GM23338 (cell line): ENCODE measurements at regions not wholly inside any gene's neighbourhood (a gene's known extent, or its start where the extent isn't known, plus 50 kb on each side); places are given as distances from the start of the nearest gene placed in this dataset.

Experiments used
- ATAC-seq: fragments of 200-7000 bp; cut with Tn5 transposase; 3 replicates; pipeline ENCODE4 v1.9.1; 2020
- DNase-seq: peaks from one replicate; pipeline ENCODE4 v3.0.0-alpha.2; 2015; ENCODE audit warnings: low spot score
- H2AFZ ChIP-seq: fragments of 200-600 bp; sonication (generic); 2 replicates; pipeline ENCODE4 v1.8.0; 2016; ENCODE audit warnings: antibody characterized with exemption, mild to moderate bottlenecking, moderate library complexity
- H3F3A ChIP-seq: fragments of 200-600 bp; sonication (generic); replicated peaks from 2 replicates; pipeline ENCODE4 v1.8.0; 2017; ENCODE audit warnings: antibody characterized with exemption, mixed run types, low read depth
- H3K27ac ChIP-seq: fragments of 200-600 bp; sonication (generic); 2 replicates; pipeline ENCODE4 v1.6.1; 2016; ENCODE audit warnings: low read depth
- H3K27me3 ChIP-seq: fragments of 200-600 bp; sonication (generic); 2 replicates; pipeline ENCODE4 v1.8.0; 2016; ENCODE audit warnings: mild to moderate bottlenecking, mixed run types, moderate library complexity; ENCODE audit not compliant: insufficient read depth
- H3K36me3 ChIP-seq: fragments of 200-600 bp; sonication (generic); 2 replicates; pipeline ENCODE4 v1.8.0; 2016; ENCODE audit warnings: mild to moderate bottlenecking; ENCODE audit not compliant: insufficient read depth
- H3K4me1 ChIP-seq: fragments of 200-600 bp; sonication (generic); 2 replicates; pipeline ENCODE4 v1.8.0; 2016; ENCODE audit warnings: mild to moderate bottlenecking, moderate library complexity; ENCODE audit not compliant: insufficient read depth
- H3K4me2 ChIP-seq: fragments of 200-600 bp; sonication (generic); 2 replicates; pipeline ENCODE4 v1.7.1; 2017; ENCODE audit warnings: mixed run types
- H3K4me3 ChIP-seq: fragments of 200-600 bp; sonication (generic); 2 replicates; pipeline ENCODE4 v1.6.1; 2016; ENCODE audit warnings: mixed run types
- H3K79me2 ChIP-seq: fragments of 200-600 bp; sonication (generic); replicated peaks from 2 replicates; pipeline ENCODE4 v1.8.0; 2017; ENCODE audit warnings: mild to moderate bottlenecking; ENCODE audit not compliant: insufficient read depth
- H3K9me2 ChIP-seq: fragments of 200-600 bp; sonication (generic); 2 replicates; pipeline ENCODE4 v1.8.0; 2017; ENCODE audit not compliant: insufficient read depth
- H4K20me1 ChIP-seq: fragments of 200-600 bp; sonication (generic); replicated peaks from 2 replicates; pipeline ENCODE4 v1.8.0; 2017; ENCODE audit warnings: mild to moderate bottlenecking; ENCODE audit not compliant: insufficient read depth
- H3K27ac Mint-ChIP-seq: 2 replicates; pipeline ENCODE4 v1.8.0; 2020; ENCODE audit warnings: inconsistent platforms, mild to moderate bottlenecking, moderate library complexity, mixed read lengths
- H3K27me3 Mint-ChIP-seq: 3 replicates; pipeline ENCODE4 v1.8.0; 2022; ENCODE audit warnings: low read depth, mild to moderate bottlenecking, moderate library complexity, mixed read lengths, inconsistent platforms; ENCODE audit not compliant: insufficient read depth, poor library complexity
- H3K36me3 Mint-ChIP-seq: 3 replicates; pipeline ENCODE4 v1.8.0; 2021; ENCODE audit warnings: low read depth, mild to moderate bottlenecking, inconsistent platforms, moderate library complexity, mixed read lengths
- H3K4me1 Mint-ChIP-seq: 3 replicates; pipeline ENCODE4 v1.8.0; 2020; ENCODE audit warnings: mild to moderate bottlenecking, inconsistent platforms, mixed read lengths
- H3K4me3 Mint-ChIP-seq: 3 replicates; pipeline ENCODE4 v1.8.0; 2021; ENCODE audit warnings: moderate library complexity, mild to moderate bottlenecking, inconsistent platforms, mixed read lengths
- H3K9me3 Mint-ChIP-seq: 3 replicates; pipeline ENCODE4 v1.8.0; 2020; ENCODE audit warnings: moderate library complexity, mild to moderate bottlenecking, inconsistent platforms, mixed read lengths
- CREB1 ChIP-seq: fragments of 250-450 bp; sonication (Bioruptor Pico); IDR thresholded peaks from 2 replicates; pipeline ENCODE4 v1.5.0; 2020; ENCODE audit warnings: low read depth, mild to moderate bottlenecking, moderate library complexity
- CTCF ChIP-seq, 2 experiments: fragments of 200-600 bp in 1 of 2; sonication (generic) in 1 of 2; conservative IDR thresholded peaks; 2 replicates each; pipeline versions ENCODE4 v1.5.1 to v1.6.1; 2016 to 2017; ENCODE audit warnings: antibody characterized with exemption in 2 of 2, low read depth in 2 of 2, mild to moderate bottlenecking in 2 of 2, moderate library complexity in 1 of 2
- ETS1 ChIP-seq: IDR thresholded peaks from 2 replicates; pipeline ENCODE4 v1.6.1; 2016; ENCODE audit warnings: antibody characterized with exemption
- EZH2 ChIP-seq: fragments of 200-600 bp; sonication (generic); IDR thresholded peaks from one replicate; pipeline ENCODE4 v1.8.0; 2017; ENCODE audit warnings: antibody characterized with exemption, mild to moderate bottlenecking, low read depth; ENCODE audit not compliant: unreplicated experiment
- EZH2phosphoT487 ChIP-seq: fragments of 200-600 bp; sonication (generic); IDR thresholded peaks from one replicate; pipeline ENCODE4 v1.8.1; 2018; ENCODE audit warnings: antibody characterized with exemption; ENCODE audit not compliant: unreplicated experiment
- JUNB ChIP-seq: IDR thresholded peaks from one replicate; pipeline ENCODE4 v1.6.1; 2016; ENCODE audit warnings: antibody characterized with exemption; ENCODE audit not compliant: unreplicated experiment
- NANOG ChIP-seq: IDR thresholded peaks from 2 replicates; pipeline ENCODE4 v1.6.1; 2016; ENCODE audit warnings: antibody characterized with exemption, borderline replicate concordance
- POLR2AphosphoS5 ChIP-seq: IDR thresholded peaks from 2 replicates; pipeline ENCODE4 v1.6.1; 2016; ENCODE audit warnings: antibody characterized with exemption, low read depth
- REST ChIP-seq: IDR thresholded peaks from one replicate; pipeline ENCODE4 v1.6.1; 2018; ENCODE audit warnings: antibody characterized with exemption; ENCODE audit not compliant: unreplicated experiment
- STAT1 ChIP-seq: IDR thresholded peaks from one replicate; pipeline ENCODE4 v1.6.1; 2016; ENCODE audit warnings: antibody characterized with exemption; ENCODE audit not compliant: unreplicated experiment
- ZNF114 ChIP-seq: fragments of 250-450 bp; sonication (Bioruptor Pico); IDR thresholded peaks from 2 replicates; pipeline ENCODE4 v1.5.0; 2020; ENCODE audit warnings: mild to moderate bottlenecking, moderate library complexity
- ZNF331 ChIP-seq: fragments of 250-450 bp; sonication (Bioruptor Pico); IDR thresholded peaks from 2 replicates; pipeline ENCODE4 v1.5.0; 2020; ENCODE audit warnings: low read depth, mild to moderate bottlenecking, moderate library complexity

- no peak overlapping the region for H3K27ac Mint-ChIP-seq
- no peak overlapping the region for H3K4me3 ChIP-seq
- H3K79me2 ChIP-seq: no peaks in the 10 kb centered on the region
- no peaks in the 10 kb centered on the region for H3K36me3 ChIP-seq
- H3K27me3 Mint-ChIP-seq: peaks cover 2% of the 10 kb centered on the region
- H3K27me3 ChIP-seq: no peaks in the 10 kb centered on the region
- H4K20me1 ChIP-seq: no peaks in the 10 kb centered on the region
- ATAC-seq: no peak
- no peaks in the 10 kb centered on the region; the same call in 2 of the 3 replicates for H3K9me3 Mint-ChIP-seq
- H3F3A ChIP-seq: no peaks in the 10 kb centered on the region
- no peak overlapping the region for H3K27ac ChIP-seq
- no peak overlapping the region for H3K4me3 Mint-ChIP-seq
- H3K9me2 ChIP-seq: no peaks in the 10 kb centered on the region
- DNase-seq: no peak
- TF ChIP-seq CTCF (conservative IDR thresholded peaks at IDR 0.05; ENCODE audit: low read depth in 2 of 2): no peak
- no peak for TF ChIP-seq EZH2
- TF ChIP-seq JUNB: no peak
- no peak for TF ChIP-seq CREB1 (CRISPR knock-in tag)
- H2AFZ ChIP-seq: no peak overlapping the region
- no peaks in the 10 kb centered on the region for H3K4me1 ChIP-seq
- H3K4me1 Mint-ChIP-seq: no peaks in the 10 kb centered on the region
- H3K36me3 Mint-ChIP-seq: no peaks in the 10 kb centered on the region
- H3K4me2 ChIP-seq: no peak overlapping the region
Measured at GRCh38 chr5:44246986-44247385, 142.2 kb downstream of the FGF10 start.

GRCh38 chr5:44245935-44246334, 143.3 kb downstream of the FGF10 start:
- ATAC-seq: no peak
- Histone ChIP-seq H3F3A (no peaks in the 10 kb centered on the region), H3K4me3 (no peak overlapping the region), H3K79me2 (no peaks in the 10 kb centered on the region), H3K4me1 (peaks cover 3% of the 10 kb centered on the region), H3K27ac (no peak overlapping the region), H3K9me2 (no peaks in the 10 kb centered on the region), H2AFZ (no peak overlapping the region), H3K4me2 (no peak overlapping the region), H3K36me3 (no peaks in the 10 kb centered on the region), H3K27me3 (no peaks in the 10 kb centered on the region), H4K20me1 (no peaks in the 10 kb centered on the region)
- H3K27me3 Mint-ChIP-seq: peaks cover 2% of the 10 kb centered on the region
- H3K4me3 Mint-ChIP-seq: no peak overlapping the region
- no peak for DNase-seq
- no peaks in the 10 kb centered on the region for H3K36me3 Mint-ChIP-seq
- no peak overlapping the region for H3K27ac Mint-ChIP-seq
- peaks cover 6% of the 10 kb centered on the region; the same call in 2 of the 3 replicates for H3K4me1 Mint-ChIP-seq
- no peaks in the 10 kb centered on the region; the same call in 2 of the 3 replicates for H3K9me3 Mint-ChIP-seq
- TF ChIP-seq JUNB (no peak), CREB1 (CRISPR knock-in tag) (no peak), ETS1 (no peak), ZNF331 (CRISPR knock-in tag) (no peak), REST (no peak), ZNF114 (CRISPR knock-in tag) (no peak), EZH2 (no peak), POLR2AphosphoS5 (no peak), STAT1 (no peak), EZH2phosphoT487 (no peak), NANOG (no peak), CTCF (conservative IDR thresholded peaks at IDR 0.05; ENCODE audit: low read depth in 2 of 2) (no peak)
